ENCODE measurements at regions not wholly inside any gene's neighbourhood (a gene's known extent, or its start where the extent isn't known, plus 50 kb on each side); places are given as distances from the start of the nearest gene placed in this dataset.

DNA sequence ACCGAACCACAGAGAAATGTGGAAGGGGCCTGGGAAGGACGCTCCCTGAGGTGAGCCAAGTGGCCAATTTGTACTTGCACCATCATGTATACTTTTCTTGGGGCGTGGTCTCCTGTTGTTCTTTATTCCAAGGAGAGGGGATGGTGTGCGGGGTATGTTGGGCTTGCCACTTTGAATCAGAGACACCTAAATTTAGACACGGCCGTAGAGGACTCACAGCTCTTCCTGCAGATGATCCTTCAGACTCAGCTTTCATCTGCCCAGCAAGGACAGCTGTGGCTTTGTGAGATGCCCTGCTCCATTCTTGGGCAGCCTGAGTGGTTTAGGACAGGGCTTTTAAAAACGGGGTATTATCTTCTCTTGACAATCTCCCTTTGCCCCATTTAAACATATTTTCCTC lies 473.2 kb downstream of the REEP3 start:
- TF ChIP-seq, protein P1, sequence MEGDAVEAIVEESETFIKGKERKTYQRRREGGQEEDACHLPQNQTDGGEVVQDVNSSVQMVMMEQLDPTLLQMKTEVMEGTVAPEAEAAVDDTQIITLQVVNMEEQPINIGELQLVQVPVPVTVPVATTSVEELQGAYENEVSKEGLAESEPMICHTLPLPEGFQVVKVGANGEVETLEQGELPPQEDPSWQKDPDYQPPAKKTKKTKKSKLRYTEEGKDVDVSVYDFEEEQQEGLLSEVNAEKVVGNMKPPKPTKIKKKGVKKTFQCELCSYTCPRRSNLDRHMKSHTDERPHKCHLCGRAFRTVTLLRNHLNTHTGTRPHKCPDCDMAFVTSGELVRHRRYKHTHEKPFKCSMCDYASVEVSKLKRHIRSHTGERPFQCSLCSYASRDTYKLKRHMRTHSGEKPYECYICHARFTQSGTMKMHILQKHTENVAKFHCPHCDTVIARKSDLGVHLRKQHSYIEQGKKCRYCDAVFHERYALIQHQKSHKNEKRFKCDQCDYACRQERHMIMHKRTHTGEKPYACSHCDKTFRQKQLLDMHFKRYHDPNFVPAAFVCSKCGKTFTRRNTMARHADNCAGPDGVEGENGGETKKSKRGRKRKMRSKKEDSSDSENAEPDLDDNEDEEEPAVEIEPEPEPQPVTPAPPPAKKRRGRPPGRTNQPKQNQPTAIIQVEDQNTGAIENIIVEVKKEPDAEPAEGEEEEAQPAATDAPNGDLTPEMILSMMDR (IDR thresholded peaks at IDR 0.05): no peak
- no peak for TF ChIP-seq POLR2A (IDR thresholded peaks at IDR 0.05)
- H3K9me3 ChIP-seq: peaks cover 0 to 15% (median 0%) of the 10 kb centered on the region in 3 donors
- 62 to 64% methylated on average over 4 to 7 of the region's 7 CpGs for WGBS, 2 donors
- H3K4me3 ChIP-seq: no peak overlapping the region
- H3K4me1 ChIP-seq: no peaks in the 10 kb centered on the region
- no peak overlapping the region for H3K27ac ChIP-seq
- H3K36me3 ChIP-seq: no peaks in the 10 kb centered on the region
- intact Hi-C loops (cut with DNase I): no loop called here
- H3K27me3 ChIP-seq: no peaks in the 10 kb centered on the region
- no peak for DNase-seq

DNA sequence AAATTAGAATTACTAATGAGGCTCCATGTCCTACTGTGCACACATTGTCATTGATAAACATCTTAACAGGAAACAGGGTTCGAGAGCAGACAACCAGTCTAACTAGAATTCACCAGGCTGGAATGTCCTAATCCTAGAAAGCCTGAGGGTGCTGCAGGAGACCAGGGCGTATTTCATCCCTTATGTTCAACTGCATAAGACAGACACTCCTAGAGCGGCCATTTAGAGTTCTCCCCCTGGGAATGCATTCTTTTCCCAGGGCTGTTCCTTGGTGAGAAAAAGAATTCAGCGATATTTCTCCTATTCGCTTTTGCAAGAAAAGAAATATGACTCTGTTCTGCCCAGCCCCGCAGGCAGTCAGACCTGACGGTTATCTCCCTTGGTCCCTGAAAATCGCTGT lies 486.0 kb downstream of the REEP3 start:
- Histone ChIP-seq H3K4me3 (no peak overlapping the region), H3K27ac (no peak overlapping the region), H3K9me3 (peaks cover 0 to 12% (median 0%) of the 10 kb centered on the region in 3 donors), H3K27me3 (no peaks in the 10 kb centered on the region), H3K36me3 (no peaks in the 10 kb centered on the region), H3K4me1 (no peaks in the 10 kb centered on the region)
- TF ChIP-seq, protein P1 (IDR thresholded peaks at IDR 0.05): no peak
- TF ChIP-seq POLR2A (IDR thresholded peaks at IDR 0.05): no peak
- DNase-seq: no peak
- intact Hi-C loops (cut with DNase I): no loop called here
- WGBS, 2 donors: 82 to 85% methylated on average over 7 to 8 of the region's 8 CpGs

DNA sequence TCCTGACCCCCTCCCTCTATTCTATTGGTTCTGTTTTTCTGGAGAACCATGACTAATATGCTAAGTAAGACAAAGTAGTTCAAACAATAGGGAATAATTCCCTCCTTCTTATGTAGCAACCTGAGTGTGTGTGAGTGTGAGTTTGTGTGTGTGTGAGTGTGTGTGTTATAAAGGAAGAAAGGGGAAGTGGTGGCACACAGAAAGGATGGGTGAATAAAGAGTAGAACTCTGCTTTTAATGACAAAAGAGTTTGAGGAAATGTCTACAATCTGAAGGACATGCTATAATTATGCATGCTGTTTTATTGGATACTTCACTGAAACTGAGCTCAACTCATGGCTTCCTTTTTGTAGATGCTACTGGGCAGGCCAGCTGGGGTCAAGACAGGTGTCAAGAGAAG lies 489.5 kb downstream of the REEP3 start:
- H3K27ac ChIP-seq: no peak overlapping the region
- no peaks in the 10 kb centered on the region for H3K27me3 ChIP-seq
- peaks cover 0 to 4% (median 0%) of the 10 kb centered on the region in 3 donors for H3K9me3 ChIP-seq
- H3K4me1 ChIP-seq: no peaks in the 10 kb centered on the region
- TF ChIP-seq, protein P1 (IDR thresholded peaks at IDR 0.05): no peak
- no peak for TF ChIP-seq POLR2A (IDR thresholded peaks at IDR 0.05)
- intact Hi-C loops (cut with DNase I): no loop called here
- no peaks in the 10 kb centered on the region for H3K36me3 ChIP-seq
- no peak overlapping the region for H3K4me3 ChIP-seq
- no peak for DNase-seq

DNA sequence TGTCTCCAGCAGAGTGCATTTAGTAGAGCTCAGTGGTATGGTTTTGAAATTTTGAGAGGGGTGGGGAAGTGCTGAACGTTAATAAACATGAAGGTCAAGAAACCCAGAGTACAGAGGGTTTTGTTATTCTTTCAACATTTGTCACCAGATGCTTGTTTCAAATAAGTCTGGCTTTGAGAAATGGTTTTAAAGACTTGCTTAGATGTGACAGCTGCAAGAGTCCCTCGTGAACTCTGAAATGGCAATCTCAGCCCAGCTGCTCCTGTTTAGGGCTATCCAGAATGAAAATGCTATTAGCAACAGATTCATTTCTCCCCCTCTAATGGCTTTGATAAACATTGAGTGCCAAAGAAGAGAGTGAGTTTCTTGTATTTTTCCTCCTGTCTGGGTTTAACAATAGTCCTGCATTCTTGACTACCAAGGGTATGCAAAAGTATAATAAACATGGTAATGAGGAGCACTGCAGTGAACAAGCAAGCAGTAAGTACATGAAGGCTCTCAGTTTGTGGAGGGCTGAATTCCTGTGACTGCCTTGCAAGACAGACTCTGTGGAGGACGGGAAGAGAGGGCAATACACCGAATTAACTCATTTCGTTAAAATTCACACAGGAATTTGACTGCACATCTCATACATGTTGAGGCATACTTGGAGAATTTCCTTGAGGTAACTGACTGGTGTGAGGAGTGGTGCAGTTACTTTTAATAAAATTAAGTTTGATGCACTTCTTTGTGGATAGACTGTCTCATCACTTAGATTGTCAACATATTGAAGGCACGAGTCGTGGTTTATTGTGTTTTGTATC lies 490.9 kb downstream of the REEP3 start:
- DNase-seq: no peak
- TF ChIP-seq, protein P1 (IDR thresholded peaks at IDR 0.05): no peak
- no peak for TF ChIP-seq POLR2A (IDR thresholded peaks at IDR 0.05)
- no peak overlapping the region for H3K4me3 ChIP-seq
- no peaks in the 10 kb centered on the region for H3K27me3 ChIP-seq
- H3K4me1 ChIP-seq: no peaks in the 10 kb centered on the region
- intact Hi-C loops (cut with DNase I): no loop called here
- H3K27ac ChIP-seq: no peak overlapping the region
- H3K36me3 ChIP-seq: no peaks in the 10 kb centered on the region
- H3K9me3 ChIP-seq: no peaks in the 10 kb centered on the region
- WGBS, 2 donors: 38 to 40% methylated on average over 7 of the region's 7 CpGs

DNA sequence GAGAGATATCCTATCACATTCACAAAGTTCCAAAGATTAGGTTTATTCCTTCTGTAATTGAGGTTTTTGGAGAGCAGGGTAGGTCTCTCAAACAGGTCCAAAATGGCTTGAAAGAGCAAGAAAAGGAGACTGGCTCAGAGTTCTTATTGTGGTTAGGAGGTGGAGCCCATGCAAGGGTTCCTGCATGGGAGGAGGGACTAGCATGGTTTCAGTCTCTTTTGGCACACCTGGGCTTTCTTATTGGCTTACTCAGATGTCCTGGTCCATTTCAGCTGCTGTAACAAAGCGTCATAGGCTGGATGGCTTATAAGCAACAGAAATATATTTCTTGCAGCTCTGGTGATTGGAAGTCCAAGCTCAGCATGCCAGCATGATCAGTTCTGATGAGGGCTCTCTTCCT lies 493.1 kb downstream of the REEP3 start:
- no peak for DNase-seq
- no peak overlapping the region for H3K27ac ChIP-seq
- intact Hi-C loops (cut with DNase I): no loop called here
- H3K27me3 ChIP-seq: no peaks in the 10 kb centered on the region
- H3K36me3 ChIP-seq: no peaks in the 10 kb centered on the region
- no peak overlapping the region for H3K4me3 ChIP-seq
- no peak for TF ChIP-seq POLR2A (IDR thresholded peaks at IDR 0.05)
- TF ChIP-seq, protein P1 (IDR thresholded peaks at IDR 0.05): no peak
- no peaks in the 10 kb centered on the region for H3K4me1 ChIP-seq
- no peaks in the 10 kb centered on the region for H3K9me3 ChIP-seq
- 83 to 100% methylated on average over 1 of the region's 1 CpG for WGBS, 2 donors

All from esophagus squamous epithelium (tissue), 5 donors.